ENCODE measurements at regions not wholly inside any gene's neighbourhood (a gene's known extent, or its start where the extent isn't known, plus 50 kb on each side); places are given as distances from the start of the nearest gene placed in this dataset.

GRCh38 chr5:77157732-77158532, 52.5 kb upstream of the PDE8B start:
- no peak overlapping the region for H3K4me2 ChIP-seq (ENCODE audit: low read depth, low read length)
- no peaks in the 10 kb centered on the region for H4K20me1 ChIP-seq (ENCODE audit: insufficient read depth, low read length)
- H3K9ac ChIP-seq (ENCODE audit: insufficient read depth, low read depth, low read length) = no peak overlapping the region
- no peaks in the 10 kb centered on the region for H3K79me2 ChIP-seq (ENCODE audit: insufficient read depth, low read length)
- H2AFZ ChIP-seq (ENCODE audit: low read length) = no peak overlapping the region
- H3K4me3 ChIP-seq (replicated peaks in 1 of 3; ENCODE audit: insufficient read depth in 1 of 3, low read depth in 2 of 3, low read length in 3 of 3) = no peak overlapping the region
- no TSS peak for BruUV-seq (replicated peaks)
- DNase-seq (ENCODE audit: low spot score) (no peak), FAIRE-seq (no peak), ATAC-seq (no peak)
- no peaks in the 10 kb centered on the region for H3K36me3 ChIP-seq (replicated peaks in 1 of 2; ENCODE audit: control insufficient read depth in 1 of 2, insufficient read depth in 2 of 2, low read length in 2 of 2)
- no peak for TF ChIP-seq TARDBP (CRISPR knock-in tag; IDR thresholded peaks at IDR 0.05)
- TF ChIP-seq CENPBD1 (CRISPR knock-in tag; IDR thresholded peaks at IDR 0.05; ENCODE audit: borderline replicate concordance, low read depth) = no peak
- TF ChIP-seq MTF2 (CRISPR knock-in tag; IDR thresholded peaks at IDR 0.05; ENCODE audit: borderline replicate concordance) = no peak
- no peak for TF ChIP-seq POGZ (CRISPR knock-in tag; IDR thresholded peaks at IDR 0.05)
- no peak for TF ChIP-seq DZIP1 (CRISPR knock-in tag; IDR thresholded peaks at IDR 0.05)
- no peak for TF ChIP-seq ZMYM3 (CRISPR knock-in tag; IDR thresholded peaks at IDR 0.05)
- no peak for TF ChIP-seq SYNCRIP (IDR thresholded peaks at IDR 0.05; ENCODE audit: insufficient read depth, low read depth, low read length)
- TF ChIP-seq ZFP36L2 (CRISPR knock-in tag; IDR thresholded peaks at IDR 0.05) = no peak
- TF ChIP-seq RNF219 (CRISPR knock-in tag; IDR thresholded peaks at IDR 0.05) = no peak
- no peak for TF ChIP-seq CBX1 (IDR thresholded peaks at IDR 0.05; ENCODE audit: low read depth)
- ChIA-PET CTCF (ENCODE audit: low intra/inter-chr PET ratio, low total read pairs) (no interaction called here), POLR2A (no interaction called here)
- in situ Hi-C loops (cut with HindIII; ENCODE audit: extremely low pct_ligation_motif_present, low pct_unique_long_range_greater_than_20kb) (no loop called here), intact Hi-C loops (cut with micrococcal nuclease; ENCODE audit: unreplicated experiment) (no loop called here)
- no peaks in the 10 kb centered on the region for H3K4me1 ChIP-seq (ENCODE audit: insufficient read depth, low read length)
- 10% methylated on average over 4 of the region's 5 CpGs for WGBS (ENCODE audit: low lambda C conversion rate)
- no peaks in the 10 kb centered on the region for H3K27me3 ChIP-seq (ENCODE audit: control insufficient read depth in 1 of 2, insufficient read depth in 2 of 2, low read length in 2 of 2)
- H3K9me3 ChIP-seq (ENCODE audit: low read length) = no peaks in the 10 kb centered on the region
- H3K27ac ChIP-seq (ENCODE audit: extremely low read length, insufficient read depth, low read length) = no peak overlapping the region
